Astrocyte (in vitro differentiated cells and primary cell): ENCODE measurements at regions not wholly inside any gene's neighbourhood (a gene's known extent, or its start where the extent isn't known, plus 50 kb on each side); places are given as distances from the start of the nearest gene placed in this dataset.

Experiments
- DNase-seq: peaks from one replicate; pipeline ENCODE4 v3.0.0-alpha.2; 2010; ENCODE audit warnings: low read depth
- FAIRE-seq: peaks from 2 replicates; lab custom pipeline; 2011; peaks lifted over from hg19 to GRCh38; lab: Jason Lieb, UNC
- H2AFZ ChIP-seq: 2 replicates; pipeline ENCODE4 v1.6.0; 2012; ENCODE audit warnings: low read depth, low read length, inconsistent platforms
- H3K27ac ChIP-seq: 2 replicates; pipeline ENCODE4 v1.5.1; 2011; ENCODE audit warnings: low read depth, low read length, inconsistent platforms
- H3K27me3 ChIP-seq: 2 replicates; pipeline ENCODE4 v1.6.0; 2011; ENCODE audit warnings: low read length, inconsistent platforms; ENCODE audit not compliant: insufficient read depth
- H3K36me3 ChIP-seq: 2 replicates; pipeline ENCODE4 v1.5.1; 2011; ENCODE audit warnings: low read length, inconsistent platforms; ENCODE audit not compliant: insufficient read depth
- H3K4me1 ChIP-seq: 2 replicates; pipeline ENCODE4 v1.5.1; 2011; ENCODE audit warnings: low read length, inconsistent platforms; ENCODE audit not compliant: insufficient read depth
- H3K4me2 ChIP-seq: 2 replicates; pipeline ENCODE4 v1.6.0; 2012; ENCODE audit warnings: low read length, inconsistent platforms
- H3K4me3 ChIP-seq: 2 replicates; pipeline ENCODE4 v1.5.1; 2011; ENCODE audit warnings: low read depth, mild to moderate bottlenecking, low read length, inconsistent platforms; ENCODE audit not compliant: insufficient read depth
- H3K79me2 ChIP-seq: 2 replicates; pipeline ENCODE4 v1.6.0; 2012; ENCODE audit warnings: mild to moderate bottlenecking, low read length, inconsistent platforms; ENCODE audit not compliant: insufficient read depth
- H3K9ac ChIP-seq: 2 replicates; pipeline ENCODE4 v1.6.0; 2012; ENCODE audit warnings: mild to moderate bottlenecking, low read length, inconsistent platforms
- H3K9me3 ChIP-seq: 2 replicates; pipeline ENCODE4 v1.5.1; 2012; ENCODE audit warnings: low read depth, mild to moderate bottlenecking, low read length, inconsistent platforms; ENCODE audit not compliant: insufficient read depth
- H4K20me1 ChIP-seq: 2 replicates; pipeline ENCODE4 v1.6.0; 2012; ENCODE audit warnings: low read length, inconsistent platforms; ENCODE audit not compliant: insufficient read depth
- H3K27ac Mint-ChIP-seq: one replicate; pipeline ENCODE4 v1.8.0; 2021; ENCODE audit warnings: mild to moderate bottlenecking, mixed read lengths; ENCODE audit not compliant: unreplicated experiment
- H3K27me3 Mint-ChIP-seq: one replicate; pipeline ENCODE4 v1.8.0; 2021; ENCODE audit warnings: low read depth, mixed read lengths; ENCODE audit not compliant: unreplicated experiment
- H3K36me3 Mint-ChIP-seq: one replicate; pipeline ENCODE4 v1.8.0; 2021; ENCODE audit warnings: low read depth, mixed read lengths; ENCODE audit not compliant: unreplicated experiment
- H3K4me1 Mint-ChIP-seq: one replicate; pipeline ENCODE4 v1.8.0; 2021; ENCODE audit warnings: low read depth, mixed read lengths; ENCODE audit not compliant: unreplicated experiment
- H3K4me3 Mint-ChIP-seq: one replicate; pipeline ENCODE4 v1.8.0; 2021; ENCODE audit warnings: mild to moderate bottlenecking, moderate library complexity, mixed read lengths; ENCODE audit not compliant: unreplicated experiment
- H3K9me3 Mint-ChIP-seq: one replicate; pipeline ENCODE4 v1.8.0; 2021; ENCODE audit warnings: mild to moderate bottlenecking, mixed read lengths; ENCODE audit not compliant: unreplicated experiment
- EZH2 ChIP-seq: IDR thresholded peaks from 2 replicates; pipeline ENCODE4 v1.6.1; 2012; ENCODE audit warnings: mild to moderate bottlenecking, low read length, inconsistent platforms; ENCODE audit not compliant: insufficient read depth
- TF ChIP-seq, protein P1 (sequence below): IDR thresholded peaks from 2 replicates; pipeline ENCODE4 v1.5.1; 2011; ENCODE audit warnings: low read depth, mild to moderate bottlenecking, inconsistent platforms, low read length, moderate library complexity; ENCODE audit not compliant: insufficient read depth

DNA sequence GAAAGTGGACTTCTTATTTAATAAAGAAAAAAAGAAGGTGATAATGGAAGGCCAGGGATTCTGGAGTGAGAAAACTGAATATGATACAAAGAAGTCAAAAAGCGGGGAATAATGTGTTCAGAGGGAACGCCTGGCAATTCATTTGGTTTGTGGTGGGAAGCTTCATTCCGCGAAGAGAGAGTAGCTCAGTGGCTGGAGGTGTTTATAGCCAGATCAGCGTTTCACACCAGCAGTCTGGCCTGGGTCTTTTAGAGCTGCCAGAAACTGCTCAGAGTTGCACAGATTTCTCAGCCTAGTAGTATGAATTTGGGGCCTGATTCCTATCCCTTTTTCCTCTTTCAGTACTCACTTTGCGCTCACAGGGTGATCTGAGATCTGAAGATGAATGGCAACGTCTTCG, 67.8 kb upstream of the IPO9 start:
- Histone ChIP-seq H3K9me3 (no peaks in the 10 kb centered on the region), H3K27ac (peak overlapping the region; percentile 18), H3K4me3 (no peak overlapping the region), H3K27me3 (no peaks in the 10 kb centered on the region), H3K79me2 (peaks cover 99% of the 10 kb centered on the region), H3K4me1 (peaks cover 81% of the 10 kb centered on the region), H4K20me1 (peaks cover 39% of the 10 kb centered on the region), H3K4me2 (no peak overlapping the region), H2AFZ (no peak overlapping the region), H3K36me3 (peaks cover 3% of the 10 kb centered on the region), H3K9ac (no peak overlapping the region)
- H3K4me3 Mint-ChIP-seq: peak overlapping the region; percentile 29
- FAIRE-seq (no peak), DNase-seq (no peak)
- H3K4me1 Mint-ChIP-seq: peaks cover 89% of the 10 kb centered on the region
- peaks cover 3% of the 10 kb centered on the region for H3K36me3 Mint-ChIP-seq
- H3K27me3 Mint-ChIP-seq: no peaks in the 10 kb centered on the region
- TF ChIP-seq, protein P1, sequence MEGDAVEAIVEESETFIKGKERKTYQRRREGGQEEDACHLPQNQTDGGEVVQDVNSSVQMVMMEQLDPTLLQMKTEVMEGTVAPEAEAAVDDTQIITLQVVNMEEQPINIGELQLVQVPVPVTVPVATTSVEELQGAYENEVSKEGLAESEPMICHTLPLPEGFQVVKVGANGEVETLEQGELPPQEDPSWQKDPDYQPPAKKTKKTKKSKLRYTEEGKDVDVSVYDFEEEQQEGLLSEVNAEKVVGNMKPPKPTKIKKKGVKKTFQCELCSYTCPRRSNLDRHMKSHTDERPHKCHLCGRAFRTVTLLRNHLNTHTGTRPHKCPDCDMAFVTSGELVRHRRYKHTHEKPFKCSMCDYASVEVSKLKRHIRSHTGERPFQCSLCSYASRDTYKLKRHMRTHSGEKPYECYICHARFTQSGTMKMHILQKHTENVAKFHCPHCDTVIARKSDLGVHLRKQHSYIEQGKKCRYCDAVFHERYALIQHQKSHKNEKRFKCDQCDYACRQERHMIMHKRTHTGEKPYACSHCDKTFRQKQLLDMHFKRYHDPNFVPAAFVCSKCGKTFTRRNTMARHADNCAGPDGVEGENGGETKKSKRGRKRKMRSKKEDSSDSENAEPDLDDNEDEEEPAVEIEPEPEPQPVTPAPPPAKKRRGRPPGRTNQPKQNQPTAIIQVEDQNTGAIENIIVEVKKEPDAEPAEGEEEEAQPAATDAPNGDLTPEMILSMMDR: no peak
- no peak for TF ChIP-seq EZH2
- peak overlapping the region; percentile 72 for H3K27ac Mint-ChIP-seq
- no peaks in the 10 kb centered on the region for H3K9me3 Mint-ChIP-seq

GRCh38 chr1:201761871-201762270, 67.1 kb upstream of the IPO9 start:
- peaks cover 39% of the 10 kb centered on the region for H4K20me1 ChIP-seq

GRCh38 chr1:201762381-201762780, 66.6 kb upstream of the IPO9 start:
- Mint-ChIP-seq H3K4me1 (peaks cover 82% of the 10 kb centered on the region), H3K36me3 (peaks cover 3% of the 10 kb centered on the region), H3K27ac (peak overlapping the region; percentile 83), H3K27me3 (no peaks in the 10 kb centered on the region), H3K9me3 (no peaks in the 10 kb centered on the region), H3K4me3 (no peak overlapping the region)
- peaks cover 78% of the 10 kb centered on the region for H3K4me1 ChIP-seq
- H3K27me3 ChIP-seq: no peaks in the 10 kb centered on the region
- TF ChIP-seq, protein P1: no peak
- no peak for TF ChIP-seq EZH2
- peaks cover 39% of the 10 kb centered on the region for H4K20me1 ChIP-seq
- no peaks in the 10 kb centered on the region for H3K9me3 ChIP-seq
- peaks cover 93% of the 10 kb centered on the region for H3K79me2 ChIP-seq
- no peak overlapping the region for H3K4me3 ChIP-seq
- FAIRE-seq (no peak), DNase-seq (no peak)
- H3K9ac ChIP-seq: no peak overlapping the region
- no peak overlapping the region for H3K4me2 ChIP-seq
- peaks cover 3% of the 10 kb centered on the region for H3K36me3 ChIP-seq
- H2AFZ ChIP-seq: no peak overlapping the region
- no peak overlapping the region for H3K27ac ChIP-seq

More at GRCh38 chr1:201761871-201762270, 67.1 kb upstream of the IPO9 start:
- no peak overlapping the region for H3K4me3 Mint-ChIP-seq
- Histone ChIP-seq H3K79me2 (peaks cover 97% of the 10 kb centered on the region), H3K9me3 (no peaks in the 10 kb centered on the region), H3K4me1 (peaks cover 82% of the 10 kb centered on the region), H2AFZ (no peak overlapping the region), H3K27ac (no peak overlapping the region), H3K9ac (no peak overlapping the region), H3K27me3 (no peaks in the 10 kb centered on the region), H3K4me2 (no peak overlapping the region), H3K4me3 (no peak overlapping the region), H3K36me3 (peaks cover 3% of the 10 kb centered on the region)
- FAIRE-seq (no peak), DNase-seq (no peak)
- peak overlapping the region; percentile 83 for H3K27ac Mint-ChIP-seq
- no peaks in the 10 kb centered on the region for H3K9me3 Mint-ChIP-seq
- peaks cover 3% of the 10 kb centered on the region for H3K36me3 Mint-ChIP-seq
- TF ChIP-seq EZH2: no peak
- TF ChIP-seq, protein P1: no peak
- peaks cover 87% of the 10 kb centered on the region for H3K4me1 Mint-ChIP-seq
- no peaks in the 10 kb centered on the region for H3K27me3 Mint-ChIP-seq
